ENCODE measurements at regions not wholly inside any gene's neighbourhood (a gene's known extent, or its start where the extent isn't known, plus 50 kb on each side); places are given as distances from the start of the nearest gene placed in this dataset.

DNA sequence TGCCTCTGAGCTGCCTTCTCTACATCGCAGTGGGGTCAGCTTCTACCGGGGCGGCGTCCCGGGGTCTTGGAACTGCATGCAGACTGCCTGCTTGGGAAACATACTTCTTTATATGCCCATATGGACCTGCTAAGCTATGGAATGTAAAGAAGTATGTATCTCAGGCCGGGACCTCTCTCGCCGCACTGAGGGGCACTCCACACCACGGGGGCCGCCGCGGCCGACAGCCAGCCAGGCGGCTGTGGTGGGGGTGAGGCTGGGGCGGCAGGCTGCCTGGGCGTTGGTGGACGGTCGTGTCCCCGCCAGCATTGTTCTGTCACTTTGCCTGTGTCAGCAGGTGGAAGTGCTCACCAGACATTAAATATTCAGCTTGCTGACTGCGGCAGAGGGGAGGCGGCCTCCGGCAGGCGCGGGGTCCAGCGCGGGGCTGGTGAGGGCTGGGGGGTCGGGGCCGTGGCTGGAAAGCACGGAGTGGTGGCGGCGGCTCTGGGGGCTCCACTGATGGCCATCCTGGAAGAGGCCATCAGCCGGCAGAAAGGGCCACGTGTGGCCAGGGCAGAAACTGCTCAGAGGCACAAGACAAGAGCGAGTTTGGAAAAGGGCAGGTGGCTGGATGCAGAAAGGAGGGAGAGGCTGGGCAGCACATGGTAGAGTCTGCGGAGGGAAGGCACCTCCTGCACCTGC, 78.6 kb upstream of the GATA5 start:
- Histone ChIP-seq H3K27me3 (peaks cover 16 to 100% of the 10 kb centered on the region in 2 donors), H3K36me3 (no peaks in the 10 kb centered on the region), H3K9me3 (no peaks in the 10 kb centered on the region), H3K4me3 (no peak overlapping the region), H3K27ac (no peak overlapping the region), H3K4me1 (peaks cover 4 to 16% of the 10 kb centered on the region in 2 donors)
- intact Hi-C loops (cut with DNase I; ENCODE audit: low total_unique reads), result no loop called here
- TF ChIP-seq, protein P1, sequence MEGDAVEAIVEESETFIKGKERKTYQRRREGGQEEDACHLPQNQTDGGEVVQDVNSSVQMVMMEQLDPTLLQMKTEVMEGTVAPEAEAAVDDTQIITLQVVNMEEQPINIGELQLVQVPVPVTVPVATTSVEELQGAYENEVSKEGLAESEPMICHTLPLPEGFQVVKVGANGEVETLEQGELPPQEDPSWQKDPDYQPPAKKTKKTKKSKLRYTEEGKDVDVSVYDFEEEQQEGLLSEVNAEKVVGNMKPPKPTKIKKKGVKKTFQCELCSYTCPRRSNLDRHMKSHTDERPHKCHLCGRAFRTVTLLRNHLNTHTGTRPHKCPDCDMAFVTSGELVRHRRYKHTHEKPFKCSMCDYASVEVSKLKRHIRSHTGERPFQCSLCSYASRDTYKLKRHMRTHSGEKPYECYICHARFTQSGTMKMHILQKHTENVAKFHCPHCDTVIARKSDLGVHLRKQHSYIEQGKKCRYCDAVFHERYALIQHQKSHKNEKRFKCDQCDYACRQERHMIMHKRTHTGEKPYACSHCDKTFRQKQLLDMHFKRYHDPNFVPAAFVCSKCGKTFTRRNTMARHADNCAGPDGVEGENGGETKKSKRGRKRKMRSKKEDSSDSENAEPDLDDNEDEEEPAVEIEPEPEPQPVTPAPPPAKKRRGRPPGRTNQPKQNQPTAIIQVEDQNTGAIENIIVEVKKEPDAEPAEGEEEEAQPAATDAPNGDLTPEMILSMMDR (IDR thresholded peaks at IDR 0.05), result no peak
- no peak for TF ChIP-seq POLR2AphosphoS5 (IDR thresholded peaks at IDR 0.05)
- TF ChIP-seq POLR2A (IDR thresholded peaks at IDR 0.05), result no peak
- DNase-seq (ENCODE audit: low spot score in 2 of 2), result no peak

DNA sequence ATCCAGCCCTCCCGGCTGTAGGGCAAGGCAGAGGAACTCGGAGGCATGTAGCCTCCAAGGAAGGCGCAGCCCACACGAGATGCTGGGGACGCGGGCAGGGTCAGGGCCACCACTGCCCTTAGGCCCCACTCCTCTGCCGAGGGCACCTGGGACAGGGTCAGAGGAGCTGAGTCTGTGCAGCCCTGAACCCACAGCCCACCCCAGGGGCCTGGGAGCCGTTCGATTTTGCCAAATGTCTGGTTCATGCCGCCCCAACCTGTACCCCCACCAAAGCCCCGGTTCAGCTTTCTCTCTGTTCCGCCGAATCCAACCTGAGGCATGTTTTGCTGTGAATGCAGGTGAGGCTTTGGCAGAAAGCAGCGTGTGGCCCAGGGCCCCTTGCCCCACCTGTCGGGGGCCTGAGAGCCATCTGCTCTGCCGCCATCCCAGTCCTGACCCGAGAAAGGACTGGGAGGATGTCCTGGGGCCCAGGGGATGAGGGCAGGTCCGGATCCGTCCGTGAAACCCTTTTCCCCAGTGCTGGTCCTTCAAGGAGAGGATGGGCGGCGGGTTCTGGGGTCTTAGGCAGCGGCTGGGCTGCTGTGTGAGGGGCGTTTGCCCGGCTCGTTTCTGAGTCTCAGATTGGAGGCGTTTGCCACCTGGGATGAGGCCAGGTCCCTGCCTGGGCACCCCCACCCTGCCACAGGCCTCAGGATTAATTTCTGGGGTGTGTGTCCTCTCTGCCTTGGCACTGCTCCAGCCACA, 79.3 kb upstream of the GATA5 start:
- Histone ChIP-seq H3K4me3 (no peak overlapping the region), H3K4me1 (peaks cover 4 to 15% of the 10 kb centered on the region in 2 donors), H3K27me3 (peaks cover 13 to 100% of the 10 kb centered on the region in 2 donors), H3K27ac (no peak overlapping the region), H3K9me3 (no peaks in the 10 kb centered on the region), H3K36me3 (no peaks in the 10 kb centered on the region)
- no peak for DNase-seq (ENCODE audit: low spot score in 2 of 2)
- TF ChIP-seq POLR2A (IDR thresholded peaks at IDR 0.05) (no peak), POLR2AphosphoS5 (IDR thresholded peaks at IDR 0.05) (no peak)
- TF ChIP-seq, protein P1 (IDR thresholded peaks at IDR 0.05), result no peak
- intact Hi-C loops (cut with DNase I; ENCODE audit: low total_unique reads), result no loop called here

DNA sequence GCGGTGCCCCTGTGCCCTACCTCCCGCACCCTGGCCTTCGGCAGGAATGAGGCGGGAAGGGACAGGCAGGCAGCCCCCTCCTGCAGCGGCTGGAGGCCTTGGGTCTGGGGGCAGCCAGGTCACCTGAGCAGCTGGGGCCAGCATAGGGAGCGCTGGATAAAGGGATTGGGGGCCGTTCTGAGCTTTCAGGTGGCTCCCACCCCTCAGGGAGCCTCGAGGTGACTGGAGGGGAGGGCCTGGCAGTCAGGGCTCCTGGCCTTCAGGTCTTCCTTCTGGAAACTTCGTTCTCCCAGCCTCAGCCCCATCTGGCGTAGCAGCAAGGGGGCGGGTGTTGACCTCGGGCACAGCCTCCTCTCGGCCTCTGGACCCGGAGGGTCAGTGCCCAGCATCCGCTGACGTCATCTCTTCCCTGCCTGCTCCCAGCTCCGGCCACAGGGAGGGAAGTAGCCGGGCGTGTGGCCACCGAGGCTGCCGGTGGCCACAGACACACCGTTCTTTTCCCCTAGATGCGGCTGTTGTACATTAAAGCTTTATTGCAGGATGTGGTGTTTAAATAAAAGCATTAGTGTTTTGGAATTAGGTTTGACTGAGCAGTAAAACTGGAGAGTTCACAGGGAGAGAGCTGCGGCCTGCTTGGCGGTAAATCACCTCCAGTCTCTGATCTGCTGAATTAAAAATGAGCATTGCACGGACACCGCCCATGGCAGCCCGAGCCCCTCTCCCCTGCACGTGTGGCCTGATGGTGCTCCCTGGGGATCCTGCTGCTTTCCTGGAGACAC, 80.0 kb upstream of the GATA5 start:
- no peak for TF ChIP-seq POLR2A (IDR thresholded peaks at IDR 0.05)
- TF ChIP-seq POLR2AphosphoS5 (IDR thresholded peaks at IDR 0.05), result no peak
- TF ChIP-seq, protein P1 (IDR thresholded peaks at IDR 0.05), result no peak
- Histone ChIP-seq H3K27ac (no peak overlapping the region), H3K36me3 (no peaks in the 10 kb centered on the region), H3K4me3 (no peak overlapping the region), H3K9me3 (no peaks in the 10 kb centered on the region), H3K4me1 (peaks cover 3 to 8% of the 10 kb centered on the region in 2 donors), H3K27me3 (peaks cover 9 to 97% of the 10 kb centered on the region in 2 donors)
- intact Hi-C loops (cut with DNase I; ENCODE audit: low total_unique reads), result no loop called here
- DNase-seq (ENCODE audit: low spot score in 2 of 2), result no peak

DNA sequence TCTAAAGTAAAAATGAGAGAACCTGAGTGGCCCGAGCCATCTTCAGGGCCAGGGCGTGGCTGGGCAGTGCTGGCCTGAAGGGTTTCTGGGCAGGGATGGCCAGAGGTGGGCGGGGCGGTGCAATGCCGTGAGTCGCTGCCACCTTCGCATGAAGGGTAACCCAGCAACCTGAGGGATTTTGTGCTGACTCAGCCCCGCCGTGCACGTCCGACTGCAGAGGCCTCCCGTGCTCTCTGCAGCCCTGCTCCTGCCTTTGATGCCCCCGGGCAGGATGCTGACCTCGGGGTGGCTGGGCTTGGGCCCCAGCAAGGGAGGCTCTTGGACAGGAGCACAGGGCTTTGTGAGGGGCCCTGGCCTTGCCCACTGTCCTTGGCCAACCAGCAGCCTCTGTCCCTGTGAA, 81.7 kb upstream of the GATA5 start:
- no peak for DNase-seq (ENCODE audit: low spot score in 2 of 2)
- Histone ChIP-seq H3K36me3 (no peaks in the 10 kb centered on the region), H3K9me3 (no peaks in the 10 kb centered on the region), H3K4me1 (no peaks in the 10 kb centered on the region), H3K27ac (no peak overlapping the region), H3K4me3 (no peak overlapping the region), H3K27me3 (peaks cover 7 to 97% of the 10 kb centered on the region in 2 donors)
- intact Hi-C loops (cut with DNase I; ENCODE audit: low total_unique reads), result no loop called here
- no peak for TF ChIP-seq POLR2AphosphoS5 (IDR thresholded peaks at IDR 0.05)
- TF ChIP-seq, protein P1 (IDR thresholded peaks at IDR 0.05), result no peak
- TF ChIP-seq POLR2A (IDR thresholded peaks at IDR 0.05), result no peak
